SJCRH30 (cell line): ENCODE measurements at regions not wholly inside any gene's neighbourhood (a gene's known extent, or its start where the extent isn't known, plus 50 kb on each side); places are given as distances from the start of the nearest gene placed in this dataset.

Experiments used
- DNase-seq, 2 experiments: peaks; one replicate each; pipeline ENCODE4 v3.0.0-alpha.2; 2015 to 2020
- H3K27ac ChIP-seq: fragments of 250-450 bp; sonication (Bioruptor Pico); 2 replicates; pipeline ENCODE4 v1.5.1; 2020; ENCODE audit warnings: mild to moderate bottlenecking, moderate library complexity
- H3K27me3 ChIP-seq: fragments of 250-450 bp; sonication (Bioruptor Pico); 2 replicates; pipeline ENCODE4 v1.5.1; 2020; ENCODE audit warnings: mild to moderate bottlenecking, moderate library complexity
- H3K36me3 ChIP-seq: fragments of 250-450 bp; sonication (Bioruptor Pico); 2 replicates; pipeline ENCODE4 v1.5.1; 2020; ENCODE audit warnings: mild to moderate bottlenecking, moderate library complexity
- H3K4me1 ChIP-seq: fragments of 250-450 bp; sonication (Bioruptor Pico); 2 replicates; pipeline ENCODE4 v1.5.1; 2020; ENCODE audit warnings: mild to moderate bottlenecking, moderate library complexity
- H3K4me3 ChIP-seq: fragments of 250-450 bp; sonication (Bioruptor Pico); 2 replicates; pipeline ENCODE4 v1.5.1; 2020; ENCODE audit warnings: mild to moderate bottlenecking, moderate library complexity
- H3K9me3 ChIP-seq: fragments of 250-450 bp; sonication (Bioruptor Pico); replicated peaks from 2 replicates; pipeline ENCODE4 v1.5.1; 2020; ENCODE audit warnings: mild to moderate bottlenecking, moderate library complexity

GRCh38 chr10:21196822-21197395 lies 299.8 kb upstream of the NEBL start:
- no peaks in the 10 kb centered on the region; the same call in 1 of the 2 replicates for H3K9me3 ChIP-seq
- no peaks in the 10 kb centered on the region for H3K36me3 ChIP-seq

DNA sequence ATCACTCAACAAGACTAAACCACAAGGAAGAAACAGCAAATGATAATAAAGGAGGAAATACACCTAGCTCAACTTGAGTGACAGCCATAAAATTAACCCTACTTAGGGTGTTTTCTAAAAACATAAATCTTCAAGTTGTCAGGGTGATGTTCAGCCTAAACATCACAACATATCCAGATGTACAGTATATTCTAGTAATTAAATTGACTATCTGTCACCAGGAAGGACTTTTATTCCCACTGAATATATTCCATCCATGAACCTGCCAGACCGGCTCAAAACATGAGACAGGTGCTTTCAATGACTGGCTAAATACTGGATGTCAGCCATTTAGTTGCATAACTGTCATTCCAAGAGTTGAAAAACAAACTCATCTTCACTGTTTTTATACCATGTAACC lies 298.1 kb upstream of the NEBL start:
- H3K27me3 ChIP-seq, result no peaks in the 10 kb centered on the region
- peaks cover 6% of the 10 kb centered on the region; the same call in 1 of the 2 replicates for H3K4me1 ChIP-seq
- H3K27ac ChIP-seq, result no peak overlapping the region
- no peak for DNase-seq
- no peaks in the 10 kb centered on the region for H3K36me3 ChIP-seq
- no peak overlapping the region for H3K4me3 ChIP-seq
- H3K9me3 ChIP-seq, result no peaks in the 10 kb centered on the region; the same call in 1 of the 2 replicates

More at GRCh38 chr10:21196822-21197395, 299.8 kb upstream of the NEBL start:
- H3K27me3 ChIP-seq, result no peaks in the 10 kb centered on the region
- H3K27ac ChIP-seq, result no peak overlapping the region
- no peak for DNase-seq
- peaks cover 6% of the 10 kb centered on the region; the same call in 1 of the 2 replicates for H3K4me1 ChIP-seq
- no peak overlapping the region for H3K4me3 ChIP-seq

GRCh38 chr10:21194510-21194993 lies 297.4 kb upstream of the NEBL start:
- H3K36me3 ChIP-seq, result no peaks in the 10 kb centered on the region
- H3K4me1 ChIP-seq, result peaks cover 6% of the 10 kb centered on the region; the same call in 1 of the 2 replicates
- DNase-seq, result peak; percentile 43 to 67
- H3K4me3 ChIP-seq, result no peak overlapping the region
- no peak overlapping the region for H3K27ac ChIP-seq
- no peaks in the 10 kb centered on the region for H3K27me3 ChIP-seq
- no peaks in the 10 kb centered on the region; the same call in 1 of the 2 replicates for H3K9me3 ChIP-seq

DNA sequence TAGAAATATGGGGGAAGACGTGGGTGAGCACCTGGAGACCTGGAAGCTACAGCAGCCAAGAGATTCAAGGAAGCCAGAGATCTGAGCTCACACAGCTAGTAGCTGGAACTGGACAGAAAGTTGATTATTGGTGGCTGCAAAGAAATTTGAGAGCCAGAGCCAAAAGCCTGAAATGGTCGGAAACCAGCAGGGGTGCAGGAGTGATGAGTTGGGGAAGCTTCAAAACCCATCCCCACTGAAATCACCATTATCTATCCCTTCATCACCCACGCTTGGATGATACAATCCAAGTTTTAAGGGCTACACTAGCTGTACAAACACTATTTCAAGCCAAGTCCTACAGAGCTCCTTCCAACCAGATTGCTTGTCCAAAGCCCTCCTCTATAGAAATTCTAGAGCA lies 296.1 kb upstream of the NEBL start:
- peaks cover 6% of the 10 kb centered on the region; the same call in 1 of the 2 replicates for H3K4me1 ChIP-seq
- H3K4me3 ChIP-seq, result no peak overlapping the region

DNA sequence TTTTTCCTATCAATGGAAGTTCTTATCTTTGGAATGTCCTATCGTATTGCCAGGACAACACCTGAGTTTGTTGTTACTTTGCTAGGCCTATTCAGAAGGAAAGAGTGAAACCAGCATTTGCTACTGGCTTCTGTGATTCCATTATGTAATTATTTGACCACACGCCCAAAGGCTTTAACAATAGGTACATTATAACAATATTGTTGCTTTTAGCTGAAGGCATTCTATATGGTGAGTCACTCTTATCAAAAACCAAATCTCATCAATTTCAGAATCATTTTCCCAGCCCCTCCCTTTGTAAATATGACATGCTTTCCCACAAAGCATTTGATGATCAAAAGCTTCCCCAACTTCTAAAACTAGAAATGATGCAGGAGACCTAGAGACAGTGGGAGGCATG lies 294.4 kb upstream of the NEBL start:
- Histone ChIP-seq H3K36me3 (no peaks in the 10 kb centered on the region), H3K4me1 (peaks cover 6% of the 10 kb centered on the region; the same call in 1 of the 2 replicates), H3K27ac (no peak overlapping the region), H3K27me3 (no peaks in the 10 kb centered on the region), H3K9me3 (no peaks in the 10 kb centered on the region), H3K4me3 (no peak overlapping the region)
- DNase-seq, result no peak

More for the DNA sequence above, 296.1 kb upstream of the NEBL start:
- no peaks in the 10 kb centered on the region for H3K36me3 ChIP-seq
- DNase-seq, result no peak
- no peaks in the 10 kb centered on the region; the same call in 1 of the 2 replicates for H3K9me3 ChIP-seq
- no peak overlapping the region for H3K27ac ChIP-seq
- H3K27me3 ChIP-seq, result no peaks in the 10 kb centered on the region

DNA sequence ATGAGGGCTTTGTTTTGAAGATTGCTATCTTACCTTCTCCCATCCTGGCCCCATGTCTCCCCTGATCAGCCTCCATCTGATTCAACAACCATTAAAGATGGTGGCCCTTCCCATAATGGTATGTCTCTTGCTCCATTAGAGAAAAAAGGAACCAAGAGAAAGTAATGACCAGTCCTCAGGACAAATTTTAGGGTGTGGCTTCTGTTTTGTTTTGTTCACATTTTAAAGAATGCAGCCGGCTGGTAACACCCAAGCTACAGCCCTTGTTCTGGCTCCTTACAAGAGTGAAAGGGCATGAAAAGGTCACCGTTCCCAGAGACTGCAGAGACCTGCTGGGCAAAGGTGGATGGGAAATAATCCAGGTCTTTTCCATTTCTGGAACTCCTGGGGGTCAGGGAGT lies 287.9 kb upstream of the NEBL start:
- no peaks in the 10 kb centered on the region for H3K27me3 ChIP-seq
- H3K9me3 ChIP-seq, result no peaks in the 10 kb centered on the region
- DNase-seq, result no peak
- no peaks in the 10 kb centered on the region for H3K4me1 ChIP-seq
- H3K27ac ChIP-seq, result no peak overlapping the region
- no peaks in the 10 kb centered on the region for H3K36me3 ChIP-seq
- no peak overlapping the region for H3K4me3 ChIP-seq

GRCh38 chr10:21184216-21184615 lies 287.1 kb upstream of the NEBL start:
- H3K36me3 ChIP-seq, result no peaks in the 10 kb centered on the region
- no peaks in the 10 kb centered on the region for H3K4me1 ChIP-seq
- no peak overlapping the region for H3K27ac ChIP-seq
- no peak overlapping the region for H3K4me3 ChIP-seq
- no peaks in the 10 kb centered on the region for H3K27me3 ChIP-seq
- DNase-seq, result no peak
- no peaks in the 10 kb centered on the region for H3K9me3 ChIP-seq

GRCh38 chr10:21183025-21183424 lies 285.9 kb upstream of the NEBL start:
- Histone ChIP-seq H3K4me3 (no peak overlapping the region), H3K27me3 (no peaks in the 10 kb centered on the region), H3K4me1 (no peaks in the 10 kb centered on the region), H3K9me3 (no peaks in the 10 kb centered on the region), H3K27ac (no peak overlapping the region), H3K36me3 (no peaks in the 10 kb centered on the region)
- no peak for DNase-seq

DNA sequence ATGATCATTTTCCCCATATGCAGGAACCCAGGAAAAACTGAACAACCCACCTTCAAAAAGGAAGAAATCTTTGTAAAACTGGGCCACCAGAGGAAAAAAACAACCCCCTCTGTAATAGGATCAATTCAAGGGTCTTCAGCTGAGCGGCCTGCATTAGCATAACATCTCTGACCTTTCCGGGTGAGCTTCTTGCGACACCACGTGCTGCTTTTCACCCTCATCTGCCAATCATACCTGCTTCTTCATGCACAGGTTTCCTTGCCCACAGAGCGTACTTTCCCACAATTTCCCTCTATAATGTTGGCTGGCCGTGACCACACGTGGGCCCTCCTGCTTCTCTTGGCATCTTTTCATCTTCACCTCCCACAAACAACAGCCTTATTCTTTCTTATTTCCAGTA lies 284.3 kb upstream of the NEBL start:
- Histone ChIP-seq H3K4me1 (no peaks in the 10 kb centered on the region), H3K27me3 (no peaks in the 10 kb centered on the region), H3K4me3 (no peak overlapping the region), H3K27ac (no peak overlapping the region), H3K36me3 (no peaks in the 10 kb centered on the region), H3K9me3 (no peaks in the 10 kb centered on the region)
- no peak for DNase-seq

- no peak overlapping the region for H3K27ac ChIP-seq
- H3K4me3 ChIP-seq, result no peak overlapping the region
- no peaks in the 10 kb centered on the region for H3K4me1 ChIP-seq
- H3K9me3 ChIP-seq, result no peaks in the 10 kb centered on the region
- DNase-seq, result no peak
- H3K36me3 ChIP-seq, result no peaks in the 10 kb centered on the region
- H3K27me3 ChIP-seq, result no peaks in the 10 kb centered on the region
These were observed 283.5 kb upstream of the NEBL start for GRCh38 chr10:21180604-21181003.

DNA sequence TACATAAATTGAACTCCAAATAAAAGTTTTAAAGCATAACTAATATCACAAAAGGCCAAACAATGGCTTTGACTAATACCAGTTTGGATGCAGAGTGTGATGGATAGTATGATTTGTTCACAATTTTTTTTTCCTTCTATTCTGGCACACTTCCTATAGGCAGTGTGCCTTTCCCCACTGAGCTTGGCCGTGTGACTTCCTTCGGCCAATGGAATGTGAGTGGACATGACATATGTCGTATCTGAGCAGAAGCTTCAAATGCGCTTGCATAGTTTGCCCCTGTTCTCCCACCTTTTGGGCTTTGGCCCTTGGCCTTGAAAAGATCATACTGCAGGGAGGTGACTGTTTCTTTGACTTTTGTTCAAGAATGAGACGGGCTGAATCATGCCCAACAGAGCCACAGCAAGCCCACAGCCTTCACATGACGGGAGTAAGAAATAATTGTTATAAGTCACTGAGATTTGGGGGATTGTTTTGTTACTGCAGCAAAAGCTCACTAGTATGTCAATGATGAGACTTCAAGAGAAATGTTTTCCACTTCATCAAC lies 279.9 kb upstream of the NEBL start:
- no peak overlapping the region for H3K27ac ChIP-seq
- no peaks in the 10 kb centered on the region for H3K36me3 ChIP-seq
- no peaks in the 10 kb centered on the region for H3K4me1 ChIP-seq
- DNase-seq, result no peak
- peaks cover 7% of the 10 kb centered on the region; the same call in 1 of the 2 replicates for H3K27me3 ChIP-seq
- H3K4me3 ChIP-seq, result no peak overlapping the region
- H3K9me3 ChIP-seq, result no peaks in the 10 kb centered on the region

GRCh38 chr10:21175797-21176196 lies 278.7 kb upstream of the NEBL start:
- Histone ChIP-seq H3K4me3 (no peak overlapping the region), H3K36me3 (no peaks in the 10 kb centered on the region), H3K27ac (no peak overlapping the region), H3K4me1 (no peaks in the 10 kb centered on the region), H3K9me3 (no peaks in the 10 kb centered on the region), H3K27me3 (peaks cover 7% of the 10 kb centered on the region; the same call in 1 of the 2 replicates)
- no peak for DNase-seq

DNA sequence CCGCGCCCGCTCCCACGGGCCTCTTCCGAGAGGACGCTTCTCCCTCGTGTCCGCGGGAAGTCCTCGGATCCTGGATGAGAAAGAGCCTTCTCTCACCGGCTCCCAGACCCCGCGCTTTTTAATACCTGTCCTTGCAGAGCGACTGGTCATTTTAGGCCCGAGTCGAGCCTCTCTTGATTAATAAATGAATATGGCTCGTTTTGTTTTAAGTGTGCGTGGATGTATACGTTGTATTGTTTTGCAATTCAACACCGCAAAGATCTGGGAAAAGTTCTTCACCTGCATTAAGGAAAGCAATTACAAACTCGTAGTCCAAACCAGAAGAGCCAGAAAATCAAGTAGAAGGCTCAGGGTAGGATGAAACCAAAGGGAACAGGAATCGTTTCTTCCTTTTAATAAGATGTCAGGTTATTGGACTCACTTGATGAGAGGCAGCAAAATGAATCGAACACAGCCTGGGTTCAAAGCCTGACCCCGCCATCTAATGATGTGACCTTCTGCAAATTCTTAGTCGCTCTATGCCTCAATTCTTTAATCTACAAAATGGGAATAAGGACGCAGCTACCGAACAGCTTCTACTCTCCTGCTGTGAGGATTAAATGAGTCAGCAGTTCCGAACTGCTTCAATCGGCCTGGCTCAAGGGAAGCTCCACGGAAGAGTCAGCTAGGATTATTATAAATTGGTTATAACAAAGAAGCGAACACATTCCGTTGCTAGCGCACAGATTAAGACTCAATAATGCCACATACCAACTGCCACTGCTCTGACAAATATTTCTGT lies 277.8 kb upstream of the NEBL start:
- Histone ChIP-seq H3K4me1 (no peaks in the 10 kb centered on the region), H3K9me3 (no peaks in the 10 kb centered on the region), H3K36me3 (no peaks in the 10 kb centered on the region), H3K27me3 (peaks cover 7% of the 10 kb centered on the region; the same call in 1 of the 2 replicates), H3K4me3 (no peak overlapping the region; the same call in 1 of the 2 replicates), H3K27ac (no peak overlapping the region)
- no peak for DNase-seq

DNA sequence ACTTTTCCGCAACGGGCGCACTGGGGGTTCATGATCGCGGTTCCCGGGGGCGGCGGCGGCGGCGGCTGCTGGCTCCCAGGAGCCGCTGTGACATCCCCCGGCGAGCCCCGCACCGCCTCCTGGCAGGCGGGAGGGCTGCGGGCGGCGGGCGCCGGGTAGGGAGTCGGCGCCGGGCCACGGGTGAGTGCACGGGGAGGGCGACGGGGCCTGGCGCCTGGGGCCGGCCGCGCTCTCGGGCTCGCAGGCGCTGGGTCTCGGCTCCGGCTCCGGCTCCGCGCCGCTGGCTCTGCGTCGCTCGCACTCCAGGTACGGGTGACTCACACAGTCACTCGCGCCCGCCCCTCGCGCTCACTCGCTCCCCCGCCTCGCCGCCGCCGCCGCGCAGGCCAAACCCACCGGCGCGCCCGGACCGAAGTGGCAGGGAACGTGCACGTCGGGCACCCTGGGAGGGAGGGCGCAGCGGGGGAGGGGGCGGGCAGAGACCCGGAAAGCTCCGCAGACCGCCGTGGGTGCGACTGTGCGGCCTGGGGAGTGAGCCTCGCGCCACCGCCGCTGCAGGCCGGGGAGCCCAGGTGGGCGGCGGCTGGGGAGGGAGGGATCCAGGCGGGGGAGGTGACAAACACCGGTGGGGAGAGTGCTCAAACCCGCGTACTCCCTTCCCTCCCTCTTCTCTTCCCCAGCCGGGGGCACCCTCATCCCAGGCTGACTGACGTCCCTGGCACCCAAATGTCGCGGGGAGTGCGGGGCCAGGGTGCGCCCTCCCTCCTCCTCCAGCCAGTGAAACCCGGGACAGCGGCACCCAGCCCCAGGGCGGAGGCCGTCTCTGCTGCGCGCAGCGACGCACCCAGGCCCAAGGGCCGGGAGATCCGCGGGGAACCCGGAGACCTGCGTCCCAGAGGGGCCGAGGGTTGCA lies 276.9 kb upstream of the NEBL start:
- Histone ChIP-seq H3K27ac (no peak overlapping the region), H3K4me3 (peak overlapping the region; percentile 52)
- peak; percentile 6 to 20 for DNase-seq

More for the DNA sequence above, 276.9 kb upstream of the NEBL start:
- no peaks in the 10 kb centered on the region for H3K36me3 ChIP-seq
- H3K9me3 ChIP-seq, result no peaks in the 10 kb centered on the region
- no peaks in the 10 kb centered on the region for H3K4me1 ChIP-seq
- H3K27me3 ChIP-seq, result peaks cover 7% of the 10 kb centered on the region; the same call in 1 of the 2 replicates
